Astrocyte of the spinal cord (primary cell): ENCODE measurements at regions not wholly inside any gene's neighbourhood (a gene's known extent, or its start where the extent isn't known, plus 50 kb on each side); places are given as distances from the start of the nearest gene placed in this dataset.

ENCODE experiments used
- DNase-seq: peaks from one replicate; pipeline ENCODE4 v3.0.0; 2011; ENCODE audit warnings: low read depth, low spot score
- H3K4me3 ChIP-seq: 2 replicates; pipeline ENCODE4 v1.5.1; 2011; ENCODE audit warnings: low read depth, mild to moderate bottlenecking, low read length, moderate library complexity
- CTCF ChIP-seq: IDR thresholded peaks from 2 replicates; pipeline ENCODE4 v1.5.1; 2012; ENCODE audit warnings: low read depth, mild to moderate bottlenecking, low read length, inconsistent platforms
- in situ Hi-C: cut with HindIII; loops from 2 replicates; pipeline ENCODE4 v1.10.0; 2017; ENCODE audit warnings: low sequenced_read_pairs

GRCh38 chr4:114103908-114104307, 124.5 kb upstream of the ARSJ start:
- no peak overlapping the region for H3K4me3 ChIP-seq
- TF ChIP-seq CTCF, result no peak
- in situ Hi-C loops, result no loop called here
- no peak for DNase-seq

GRCh38 chr4:114108869-114109268, 129.4 kb upstream of the ARSJ start:
- in situ Hi-C loops, result no loop called here
- DNase-seq, result peak; percentile 42
- TF ChIP-seq CTCF, result peak; percentile 9
- H3K4me3 ChIP-seq, result no peak overlapping the region

- H3K4me3 ChIP-seq, result no peak overlapping the region
- no peak for TF ChIP-seq CTCF
- DNase-seq, result no peak
- in situ Hi-C loops, result no loop called here
These were observed 130.3 kb upstream of the ARSJ start for GRCh38 chr4:114109776-114110175.

GRCh38 chr4:114115526-114115925, 136.1 kb upstream of the ARSJ start:
- H3K4me3 ChIP-seq, result no peak overlapping the region
- no peak for DNase-seq
- TF ChIP-seq CTCF, result no peak
- in situ Hi-C loops, result no loop called here

GRCh38 chr4:114116861-114117260, 137.4 kb upstream of the ARSJ start:
- TF ChIP-seq CTCF, result no peak
- in situ Hi-C loops, result no loop called here
- no peak for DNase-seq
- no peak overlapping the region for H3K4me3 ChIP-seq

- no peak overlapping the region for H3K4me3 ChIP-seq
- DNase-seq, result no peak
- no peak for TF ChIP-seq CTCF
- in situ Hi-C loops, result no loop called here
These were observed 141.8 kb upstream of the ARSJ start for GRCh38 chr4:114121221-114121620.

- TF ChIP-seq CTCF, result no peak
- no peak overlapping the region for H3K4me3 ChIP-seq
- no peak for DNase-seq
- in situ Hi-C loops, result no loop called here
These were observed 152.8 kb upstream of the ARSJ start for GRCh38 chr4:114132199-114132598.
